ENCODE measurements at regions not wholly inside any gene's neighbourhood (a gene's known extent, or its start where the extent isn't known, plus 50 kb on each side); places are given as distances from the start of the nearest gene placed in this dataset.
"Not testable (repeated sequence)": the region's sequence is repeated elsewhere in the genome, so short reads cannot be mapped to it uniquely, and the experiment has no call there.

GRCh38 chr12:42873401-42873800, 283.9 kb upstream of the PRICKLE1 start:
- no peak overlapping the region for H3K4me3 ChIP-seq (ENCODE audit: low read depth, low read length)
- peak; percentile 18 for DNase-seq (ENCODE audit: low read depth)
- TF ChIP-seq CTCF (IDR thresholded peaks at IDR 0.05; ENCODE audit: insufficient read depth, low read length), result no peak

GRCh38 chr12:42871816-42872215, 282.3 kb upstream of the PRICKLE1 start:
- TF ChIP-seq CTCF (IDR thresholded peaks at IDR 0.05; ENCODE audit: insufficient read depth, low read length), result no peak
- H3K4me3 ChIP-seq (ENCODE audit: low read depth, low read length), result no peak overlapping the region
- peak; percentile 38 for DNase-seq (ENCODE audit: low read depth)

- peak; percentile 52 for DNase-seq (ENCODE audit: low read depth)
- no peak for TF ChIP-seq CTCF (IDR thresholded peaks at IDR 0.05; ENCODE audit: insufficient read depth, low read length)
Observed at GRCh38 chr12:42868291-42868690, 278.7 kb upstream of the PRICKLE1 start.

GRCh38 chr12:42865282-42865681, 275.7 kb upstream of the PRICKLE1 start:
- DNase-seq (ENCODE audit: low read depth), result no peak
- H3K4me3 ChIP-seq (ENCODE audit: low read depth, low read length), result no peak overlapping the region
- TF ChIP-seq CTCF (IDR thresholded peaks at IDR 0.05; ENCODE audit: insufficient read depth, low read length), result no peak

More at GRCh38 chr12:42868291-42868690, 278.7 kb upstream of the PRICKLE1 start:
- no peak overlapping the region for H3K4me3 ChIP-seq (ENCODE audit: low read depth, low read length)

GRCh38 chr12:42862055-42862454, 272.5 kb upstream of the PRICKLE1 start:
- no peak for TF ChIP-seq CTCF (IDR thresholded peaks at IDR 0.05; ENCODE audit: insufficient read depth, low read length)
- H3K4me3 ChIP-seq (ENCODE audit: low read depth, low read length), result no peak overlapping the region
- DNase-seq (ENCODE audit: low read depth), result no peak

- peak; percentile 5 for DNase-seq (ENCODE audit: low read depth)
- not testable (repeated sequence) for H3K4me3 ChIP-seq (ENCODE audit: low read depth, low read length)
Observed at GRCh38 chr12:42860331-42860730, 270.8 kb upstream of the PRICKLE1 start.

GRCh38 chr12:42859612-42860011, 270.1 kb upstream of the PRICKLE1 start:
- peak; percentile 4 for DNase-seq (ENCODE audit: low read depth)
- no peak overlapping the region for H3K4me3 ChIP-seq (ENCODE audit: low read depth, low read length)
- TF ChIP-seq CTCF (IDR thresholded peaks at IDR 0.05; ENCODE audit: insufficient read depth, low read length), result no peak
